RWPE2 (cell line): ENCODE measurements at regions not wholly inside any gene's neighbourhood (a gene's known extent, or its start where the extent isn't known, plus 50 kb on each side); places are given as distances from the start of the nearest gene placed in this dataset.
"Not testable (repeated sequence)": the region's sequence is repeated elsewhere in the genome, so short reads cannot be mapped to it uniquely, and the experiment has no call there.

Experiments
- ATAC-seq: fragments of 200-7000 bp; cut with Tn5 transposase; 3 replicates; pipeline ENCODE4 v1.9.1; 2021; ENCODE audit warnings: low read depth
- DNase-seq: peaks from one replicate; pipeline ENCODE4 v3.0.0-alpha.2; 2020; ENCODE audit warnings: low spot score
- H3K27ac ChIP-seq: fragments of 450-650 bp; 2 replicates; pipeline ENCODE4 v1.5.1; 2017; ENCODE audit warnings: mild to moderate bottlenecking; ENCODE audit not compliant: poor library complexity, severe bottlenecking
- H3K27me3 ChIP-seq: fragments of 250-450 bp; sonication (Bioruptor Pico); 2 replicates; pipeline ENCODE4 v1.5.1; 2021; ENCODE audit warnings: mild to moderate bottlenecking, moderate library complexity; ENCODE audit not compliant: insufficient read depth, poor library complexity, severe bottlenecking
- H3K36me3 ChIP-seq: fragments of 250-450 bp; sonication (Bioruptor Pico); 2 replicates; pipeline ENCODE4 v1.5.1; 2020; ENCODE audit warnings: low read depth, mild to moderate bottlenecking, moderate library complexity
- H3K4me1 ChIP-seq: fragments of 250-450 bp; sonication (Bioruptor Pico); 2 replicates; pipeline ENCODE4 v1.5.1; 2021; ENCODE audit warnings: mild to moderate bottlenecking, moderate library complexity; ENCODE audit not compliant: insufficient read depth, poor library complexity, severe bottlenecking
- H3K4me3 ChIP-seq: fragments of 250-450 bp; sonication (Bioruptor Pico); 2 replicates; pipeline ENCODE4 v1.5.1; 2021; ENCODE audit warnings: mild to moderate bottlenecking, moderate library complexity; ENCODE audit not compliant: severe bottlenecking
- H3K9me3 ChIP-seq: fragments of 250-450 bp; sonication (Bioruptor Pico); 2 replicates; pipeline ENCODE4 v1.5.1; 2021; ENCODE audit warnings: mild to moderate bottlenecking, moderate library complexity; ENCODE audit not compliant: severe bottlenecking
- TF ChIP-seq, protein P1 (sequence below): fragments of 450-650 bp; IDR thresholded peaks from one replicate; pipeline ENCODE4 v1.5.1; 2017; ENCODE audit warnings: mild to moderate bottlenecking, moderate library complexity; ENCODE audit not compliant: poor library complexity, severe bottlenecking

DNA sequence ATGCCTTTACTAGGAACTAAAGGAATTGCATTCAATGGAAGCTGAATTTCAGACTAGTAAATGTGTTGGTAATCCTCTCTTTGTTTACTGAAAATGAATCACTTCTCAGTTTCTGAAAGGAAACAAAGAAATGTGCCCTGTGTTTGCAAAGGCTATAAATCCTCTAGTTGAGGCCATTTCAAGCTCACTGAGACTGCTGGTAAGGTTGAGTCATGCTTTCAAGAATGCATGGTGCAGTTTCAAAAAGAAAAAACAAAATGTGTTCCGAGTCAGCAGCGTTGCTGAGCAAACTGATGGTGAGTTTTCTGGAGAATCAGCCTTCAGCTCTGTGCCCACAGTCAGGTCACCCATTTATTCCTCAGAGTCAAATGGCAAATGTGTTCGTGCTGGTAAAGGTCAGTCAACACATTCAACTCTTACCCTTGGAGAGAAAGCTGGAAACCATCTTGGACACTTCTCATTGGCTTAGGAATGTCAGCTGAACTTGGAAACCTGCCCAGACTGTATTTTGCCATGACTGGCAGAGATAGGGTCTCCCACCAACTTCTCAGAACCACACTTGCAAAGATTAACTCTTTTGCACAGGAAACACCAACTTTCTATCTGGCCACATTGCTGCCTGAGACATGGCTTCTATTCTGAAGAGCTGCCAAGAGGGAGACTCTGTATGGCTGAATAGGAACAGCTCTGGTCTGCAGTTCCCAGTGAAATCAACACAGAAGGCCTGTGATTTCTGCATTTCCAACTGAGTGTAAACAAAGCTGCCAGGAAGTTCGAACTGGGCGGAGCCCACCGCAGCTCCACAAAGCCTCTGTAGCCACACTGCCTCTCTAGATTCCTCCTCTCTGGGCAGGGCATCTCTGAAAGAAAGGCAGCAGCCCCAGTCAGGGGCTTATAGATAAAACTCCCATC is 484.4 kb downstream of the ATP23 start:
- Histone ChIP-seq H3K27ac (peak overlapping the region; percentile 99), H3K9me3 (no peaks in the 10 kb centered on the region), H3K36me3 (no peaks in the 10 kb centered on the region), H3K4me1 (peaks cover 35% of the 10 kb centered on the region), H3K4me3 (no peak overlapping the region), H3K27me3 (no peaks in the 10 kb centered on the region)
- no peak for DNase-seq
- TF ChIP-seq, protein P1, sequence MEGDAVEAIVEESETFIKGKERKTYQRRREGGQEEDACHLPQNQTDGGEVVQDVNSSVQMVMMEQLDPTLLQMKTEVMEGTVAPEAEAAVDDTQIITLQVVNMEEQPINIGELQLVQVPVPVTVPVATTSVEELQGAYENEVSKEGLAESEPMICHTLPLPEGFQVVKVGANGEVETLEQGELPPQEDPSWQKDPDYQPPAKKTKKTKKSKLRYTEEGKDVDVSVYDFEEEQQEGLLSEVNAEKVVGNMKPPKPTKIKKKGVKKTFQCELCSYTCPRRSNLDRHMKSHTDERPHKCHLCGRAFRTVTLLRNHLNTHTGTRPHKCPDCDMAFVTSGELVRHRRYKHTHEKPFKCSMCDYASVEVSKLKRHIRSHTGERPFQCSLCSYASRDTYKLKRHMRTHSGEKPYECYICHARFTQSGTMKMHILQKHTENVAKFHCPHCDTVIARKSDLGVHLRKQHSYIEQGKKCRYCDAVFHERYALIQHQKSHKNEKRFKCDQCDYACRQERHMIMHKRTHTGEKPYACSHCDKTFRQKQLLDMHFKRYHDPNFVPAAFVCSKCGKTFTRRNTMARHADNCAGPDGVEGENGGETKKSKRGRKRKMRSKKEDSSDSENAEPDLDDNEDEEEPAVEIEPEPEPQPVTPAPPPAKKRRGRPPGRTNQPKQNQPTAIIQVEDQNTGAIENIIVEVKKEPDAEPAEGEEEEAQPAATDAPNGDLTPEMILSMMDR, result no peak
- ATAC-seq, result peak; percentile 93

DNA sequence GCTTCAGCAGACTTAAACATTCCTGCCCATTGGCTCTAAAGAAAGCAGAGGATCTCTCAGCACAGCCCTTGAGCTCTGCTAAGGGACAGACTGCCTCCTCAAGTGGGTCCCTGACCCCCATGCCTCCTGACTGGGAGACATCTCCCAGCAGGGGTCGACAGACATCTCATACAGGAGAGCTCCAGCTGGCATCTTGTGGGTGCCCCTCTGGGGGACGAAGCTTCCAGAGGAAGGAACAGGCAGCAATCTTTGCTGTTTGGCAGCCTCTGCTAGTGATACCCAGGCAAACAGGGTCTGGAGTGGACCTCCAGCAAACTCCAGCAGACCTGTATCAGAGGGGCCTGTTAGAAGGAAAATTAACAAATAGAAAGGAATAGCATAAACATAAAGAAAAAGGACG is 485.1 kb downstream of the ATP23 start:
- H3K27me3 ChIP-seq, H3K36me3 ChIP-seq, H3K9me3 ChIP-seq, DNase-seq, H3K4me3 ChIP-seq, ATAC-seq: not testable (repeated sequence)
- Histone ChIP-seq H3K4me1 (peaks cover 33% of the 10 kb centered on the region), H3K27ac (peak overlapping the region; percentile 99)

DNA sequence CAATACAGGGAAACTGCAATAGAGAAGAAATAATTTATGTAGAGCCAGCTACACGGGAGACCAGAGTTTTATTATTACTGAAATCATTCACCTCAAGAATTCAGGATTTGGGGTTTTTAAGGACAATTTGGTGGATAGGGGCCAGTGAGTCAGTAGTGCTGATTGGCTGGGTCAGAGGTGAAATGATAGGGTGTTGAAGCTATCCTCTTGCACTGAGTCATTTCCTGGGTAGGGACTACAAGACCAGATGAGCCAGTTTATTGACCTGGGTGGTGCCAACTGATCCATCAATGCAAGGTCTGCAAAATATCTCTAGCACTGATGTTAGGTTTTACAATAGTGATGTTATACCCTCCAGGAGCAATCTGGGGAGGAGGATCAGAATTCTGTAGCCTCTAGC is 486.3 kb downstream of the LRIG3 start:
- no peaks in the 10 kb centered on the region for H3K27me3 ChIP-seq
- peak; percentile 76 for ATAC-seq

DNA sequence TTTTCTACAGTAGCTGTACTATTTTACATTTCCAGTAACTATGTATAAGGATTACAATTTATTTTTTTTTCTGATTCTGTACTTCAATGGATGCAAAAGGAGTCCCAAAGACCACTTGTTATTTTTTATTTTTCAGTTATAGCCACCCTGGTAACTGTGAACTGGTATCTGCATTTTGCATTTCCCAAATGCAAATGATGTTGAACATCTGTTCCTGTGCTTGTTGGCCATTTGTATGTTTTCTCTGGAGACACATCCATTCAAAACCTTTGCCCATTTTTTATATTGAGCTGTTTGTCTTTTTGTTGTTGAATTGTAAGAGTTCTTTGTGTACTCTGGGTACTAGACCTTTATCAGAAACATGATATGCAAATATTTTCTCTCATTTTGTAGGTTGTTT is 485.6 kb downstream of the LRIG3 start:
- H3K4me3 ChIP-seq, result no peak overlapping the region
- H3K27ac ChIP-seq, result peak overlapping the region; percentile 48
- TF ChIP-seq, protein P1, result no peak
- ATAC-seq (no peak), DNase-seq (no peak)
- peaks cover 12% of the 10 kb centered on the region for H3K4me1 ChIP-seq
- no peaks in the 10 kb centered on the region for H3K9me3 ChIP-seq
- no peaks in the 10 kb centered on the region for H3K36me3 ChIP-seq
- no peaks in the 10 kb centered on the region for H3K27me3 ChIP-seq

More for the DNA sequence above, 486.3 kb downstream of the LRIG3 start:
- Histone ChIP-seq H3K27ac (peak overlapping the region; percentile 48), H3K4me1 (peaks cover 12% of the 10 kb centered on the region), H3K4me3 (no peak overlapping the region), H3K36me3 (no peaks in the 10 kb centered on the region), H3K9me3 (no peaks in the 10 kb centered on the region)
- DNase-seq, result no peak
- TF ChIP-seq, protein P1, result no peak

DNA sequence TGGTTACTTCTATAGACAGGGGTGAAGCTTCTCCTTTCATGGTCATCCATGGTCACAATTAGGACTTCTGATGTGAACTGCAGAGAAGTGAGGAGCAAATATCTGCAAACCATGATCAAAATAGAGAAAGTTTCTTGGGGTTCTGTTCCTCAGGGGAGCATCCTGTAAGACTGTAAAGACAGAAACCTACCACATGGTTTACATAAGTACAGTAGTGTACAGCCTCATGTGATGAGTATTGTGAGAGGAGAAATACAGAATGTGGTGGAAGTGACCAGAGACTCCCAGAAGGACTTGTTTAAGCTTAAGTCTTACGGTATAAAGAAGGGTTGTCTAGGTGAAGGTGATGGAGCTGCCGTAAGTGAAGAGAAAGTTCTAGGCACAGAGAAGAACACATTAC is 484.7 kb downstream of the LRIG3 start:
- TF ChIP-seq, protein P1, result no peak
- Histone ChIP-seq H3K4me3 (no peak overlapping the region), H3K27me3 (no peaks in the 10 kb centered on the region), H3K4me1 (peaks cover 12% of the 10 kb centered on the region), H3K36me3 (no peaks in the 10 kb centered on the region), H3K9me3 (no peaks in the 10 kb centered on the region), H3K27ac (no peak overlapping the region)
- DNase-seq (no peak), ATAC-seq (no peak)
